ENCODE measurements at regions not wholly inside any gene's neighbourhood (a gene's known extent, or its start where the extent isn't known, plus 50 kb on each side); places are given as distances from the start of the nearest gene placed in this dataset.

DNA sequence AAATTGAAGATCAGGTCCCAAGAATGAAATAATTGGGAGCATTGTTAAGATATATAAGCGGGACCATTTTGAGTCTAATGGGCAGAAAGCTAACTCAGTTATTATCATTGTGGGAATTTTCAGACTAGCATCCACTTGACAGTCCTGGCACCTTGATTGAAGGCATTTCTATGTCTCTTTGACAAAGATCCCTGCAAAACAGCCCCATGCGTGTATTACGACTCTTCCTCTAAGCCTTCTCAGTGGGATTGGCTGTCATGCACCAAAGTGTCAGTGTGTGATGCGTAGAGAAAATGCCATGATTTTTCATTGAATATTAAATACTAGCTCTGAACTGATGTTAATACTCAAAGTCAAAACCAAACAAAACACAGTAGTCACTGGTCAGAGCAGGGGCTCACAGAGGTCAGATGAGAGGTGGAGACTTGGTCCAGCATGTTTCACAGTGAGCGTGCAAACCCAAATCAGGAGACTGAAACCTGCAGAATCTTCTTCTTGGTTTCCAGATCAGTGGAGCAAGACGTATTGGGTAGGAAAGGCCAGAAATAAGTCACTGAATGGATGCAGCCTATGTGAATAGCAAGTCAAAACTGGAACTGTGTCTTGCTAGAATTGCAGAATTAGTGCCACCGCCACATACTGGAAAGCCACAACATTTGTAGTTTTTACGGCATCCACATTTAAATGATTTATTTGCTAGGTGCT is 303.6 kb upstream of the AKR1E2 start:
- TF ChIP-seq, protein P1, sequence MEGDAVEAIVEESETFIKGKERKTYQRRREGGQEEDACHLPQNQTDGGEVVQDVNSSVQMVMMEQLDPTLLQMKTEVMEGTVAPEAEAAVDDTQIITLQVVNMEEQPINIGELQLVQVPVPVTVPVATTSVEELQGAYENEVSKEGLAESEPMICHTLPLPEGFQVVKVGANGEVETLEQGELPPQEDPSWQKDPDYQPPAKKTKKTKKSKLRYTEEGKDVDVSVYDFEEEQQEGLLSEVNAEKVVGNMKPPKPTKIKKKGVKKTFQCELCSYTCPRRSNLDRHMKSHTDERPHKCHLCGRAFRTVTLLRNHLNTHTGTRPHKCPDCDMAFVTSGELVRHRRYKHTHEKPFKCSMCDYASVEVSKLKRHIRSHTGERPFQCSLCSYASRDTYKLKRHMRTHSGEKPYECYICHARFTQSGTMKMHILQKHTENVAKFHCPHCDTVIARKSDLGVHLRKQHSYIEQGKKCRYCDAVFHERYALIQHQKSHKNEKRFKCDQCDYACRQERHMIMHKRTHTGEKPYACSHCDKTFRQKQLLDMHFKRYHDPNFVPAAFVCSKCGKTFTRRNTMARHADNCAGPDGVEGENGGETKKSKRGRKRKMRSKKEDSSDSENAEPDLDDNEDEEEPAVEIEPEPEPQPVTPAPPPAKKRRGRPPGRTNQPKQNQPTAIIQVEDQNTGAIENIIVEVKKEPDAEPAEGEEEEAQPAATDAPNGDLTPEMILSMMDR (IDR thresholded peaks at IDR 0.05; ENCODE audit: low read depth, low read length, missing input control), result no peak
- TF ChIP-seq, protein P2, sequence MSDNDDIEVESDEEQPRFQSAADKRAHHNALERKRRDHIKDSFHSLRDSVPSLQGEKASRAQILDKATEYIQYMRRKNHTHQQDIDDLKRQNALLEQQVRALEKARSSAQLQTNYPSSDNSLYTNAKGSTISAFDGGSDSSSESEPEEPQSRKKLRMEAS (IDR thresholded peaks at IDR 0.05), result no peak
- TF ChIP-seq RXRA (IDR thresholded peaks at IDR 0.05) (no peak), YY1 (IDR thresholded peaks at IDR 0.05) (no peak), JUND (IDR thresholded peaks at IDR 0.05) (no peak), EGR1 (IDR thresholded peaks at IDR 0.05; ENCODE audit: low read depth in 2 of 2) (no peak)

All from liver (tissue), 3 donors.